Spleen (tissue), 7 donors: ENCODE measurements at regions not wholly inside any gene's neighbourhood (a gene's known extent, or its start where the extent isn't known, plus 50 kb on each side); places are given as distances from the start of the nearest gene placed in this dataset.

Experiments
- POLR2A ChIP-seq, 3 donors: fragments of 450-650 bp; IDR thresholded peaks; one replicate each; pipeline ENCODE4 v1.5.1; 2017; ENCODE audit warnings: antibody characterized with exemption in 3 of 3, mild to moderate bottlenecking in 1 of 3
- TF ChIP-seq, protein P1 (sequence below), 11 experiments: fragments of 200-600 bp in 7 of 11; fragments of 450-650 bp in 4 of 11; sonication (generic) in 4 of 11; IDR thresholded peaks in 8 of 11; conservative IDR thresholded peaks in 3 of 11; 1 replicate in 7 of 11; 2 replicates in 4 of 11; pipeline versions ENCODE4 v1.4.0 to v1.8.0; 2016 to 2021; ENCODE audit warnings: antibody characterized with exemption in 11 of 11, inconsistent platforms in 4 of 11, mild to moderate bottlenecking in 1 of 11
- donor health status: DM: no; HTN: no; CAD: no; lungs with moderate emphysema.
- donor health status: DM: no; HTN: no; CAD: no.
- donor health status: DM: no; HTN: no; CAD: no.

DNA sequence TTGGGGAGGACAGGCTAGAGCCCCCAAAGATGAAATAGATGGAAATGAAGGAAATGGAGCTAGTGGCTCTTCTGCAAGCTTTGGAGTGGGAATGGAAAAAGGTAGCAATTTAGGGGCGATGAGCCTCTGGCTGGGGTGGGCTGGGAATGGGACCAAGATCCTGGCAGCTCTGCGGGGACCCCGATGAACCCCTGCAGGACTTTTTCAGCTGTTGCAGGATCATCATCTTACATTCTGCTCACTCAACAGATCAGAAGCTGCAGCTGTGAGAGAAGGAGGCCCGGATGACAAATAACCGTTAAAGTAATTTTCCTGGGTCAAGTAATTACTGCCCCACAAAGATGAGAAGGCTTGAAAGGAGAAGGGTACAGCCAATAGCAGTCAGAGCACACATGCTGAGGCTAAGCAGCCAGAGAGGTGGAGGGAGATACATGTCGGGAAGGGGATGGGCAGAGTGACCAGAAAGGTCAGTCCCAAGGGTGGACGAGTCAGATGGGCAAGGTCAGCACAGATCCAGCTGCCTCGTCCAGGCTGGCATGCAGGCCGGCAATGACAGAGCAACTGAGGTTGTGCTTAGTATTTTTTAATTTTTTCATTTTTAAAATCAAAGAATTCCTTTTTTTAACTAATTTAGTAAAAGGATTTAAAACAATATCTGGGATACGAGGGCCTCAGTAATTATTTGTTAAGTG is 245.0 kb upstream of the RAB6C start:
- no peak for TF ChIP-seq POLR2A (IDR thresholded peaks at IDR 0.05)
- TF ChIP-seq, protein P1, sequence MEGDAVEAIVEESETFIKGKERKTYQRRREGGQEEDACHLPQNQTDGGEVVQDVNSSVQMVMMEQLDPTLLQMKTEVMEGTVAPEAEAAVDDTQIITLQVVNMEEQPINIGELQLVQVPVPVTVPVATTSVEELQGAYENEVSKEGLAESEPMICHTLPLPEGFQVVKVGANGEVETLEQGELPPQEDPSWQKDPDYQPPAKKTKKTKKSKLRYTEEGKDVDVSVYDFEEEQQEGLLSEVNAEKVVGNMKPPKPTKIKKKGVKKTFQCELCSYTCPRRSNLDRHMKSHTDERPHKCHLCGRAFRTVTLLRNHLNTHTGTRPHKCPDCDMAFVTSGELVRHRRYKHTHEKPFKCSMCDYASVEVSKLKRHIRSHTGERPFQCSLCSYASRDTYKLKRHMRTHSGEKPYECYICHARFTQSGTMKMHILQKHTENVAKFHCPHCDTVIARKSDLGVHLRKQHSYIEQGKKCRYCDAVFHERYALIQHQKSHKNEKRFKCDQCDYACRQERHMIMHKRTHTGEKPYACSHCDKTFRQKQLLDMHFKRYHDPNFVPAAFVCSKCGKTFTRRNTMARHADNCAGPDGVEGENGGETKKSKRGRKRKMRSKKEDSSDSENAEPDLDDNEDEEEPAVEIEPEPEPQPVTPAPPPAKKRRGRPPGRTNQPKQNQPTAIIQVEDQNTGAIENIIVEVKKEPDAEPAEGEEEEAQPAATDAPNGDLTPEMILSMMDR (IDR thresholded peaks at IDR 0.05 in 8 of 11, conservative IDR thresholded peaks at IDR 0.05 in 3 of 11), result no peak
